GM13977 (cell line): ENCODE measurements at regions not wholly inside any gene's neighbourhood (a gene's known extent, or its start where the extent isn't known, plus 50 kb on each side); places are given as distances from the start of the nearest gene placed in this dataset.
"Not testable (repeated sequence)": the region's sequence is repeated elsewhere in the genome, so short reads cannot be mapped to it uniquely, and the experiment has no call there.

Experiments used
- DNase-seq: peaks from one replicate; pipeline ENCODE4 v3.0.0; 2012; ENCODE audit warnings: low spot score
- CTCF ChIP-seq: IDR thresholded peaks from 2 replicates; pipeline ENCODE4 v1.5.1; 2012; ENCODE audit warnings: mild to moderate bottlenecking, control low read depth; ENCODE audit not compliant: insufficient read depth; ENCODE audit errors: extremely low read depth, missing control alignments
- in situ Hi-C: fragments of 300-500 bp; cut with MboI; formaldehyde crosslinking; loops from one replicate; pipeline ENCODE4 v1.12.0; 2022; ENCODE audit warnings: low sequenced_read_pairs, low pct_unique_long_range_greater_than_20kb, mixed read lengths, inconsistent platforms; ENCODE audit not compliant: unreplicated experiment

GRCh38 chr19:13633109-13633508, 126.8 kb upstream of the CACNA1A start:
- DNase-seq: no peak
- in situ Hi-C loops: no loop called here
- TF ChIP-seq CTCF: no peak

- DNase-seq, in situ Hi-C loops: not testable (repeated sequence)
Observed at GRCh38 chr19:13632164-13632563, 125.9 kb upstream of the CACNA1A start.

- in situ Hi-C loops: no loop called here
Observed at GRCh38 chr19:13629687-13630357, 123.5 kb upstream of the CACNA1A start.

GRCh38 chr19:13627531-13627930, 121.3 kb upstream of the CACNA1A start:
- DNase-seq: no peak
- in situ Hi-C loops: no loop called here
- TF ChIP-seq CTCF: no peak

More at GRCh38 chr19:13629687-13630357, 123.5 kb upstream of the CACNA1A start:
- TF ChIP-seq CTCF: no peak
- no peak for DNase-seq

GRCh38 chr19:13623716-13624710, 117.7 kb upstream of the CACNA1A start:
- DNase-seq: no peak
- in situ Hi-C loops: no loop called here
- no peak for TF ChIP-seq CTCF

- TF ChIP-seq CTCF: no peak
- no peak for DNase-seq
- in situ Hi-C loops: no loop called here
Observed at GRCh38 chr19:13622766-13623715, 116.8 kb upstream of the CACNA1A start.
